Uterus (tissue), 2 donors: ENCODE measurements at regions not wholly inside any gene's neighbourhood (a gene's known extent, or its start where the extent isn't known, plus 50 kb on each side); places are given as distances from the start of the nearest gene placed in this dataset.

Source experiments
- CTCF ChIP-seq, 4 experiments: fragments of 200-600 bp in 2 of 4; fragments of 450-650 bp in 2 of 4; sonication (generic) in 2 of 4; IDR thresholded peaks; one replicate each; pipeline ENCODE4 v1.5.1; 2016 to 2019; ENCODE audit warnings: antibody characterized with exemption in 4 of 4, mild to moderate bottlenecking in 2 of 4, moderate library complexity in 1 of 4
- POLR2A ChIP-seq, 2 donors: fragments of 450-650 bp; IDR thresholded peaks; one replicate each; pipeline ENCODE4 v1.6.1; 2016; ENCODE audit warnings: antibody characterized with exemption in 2 of 2, mild to moderate bottlenecking in 1 of 2, moderate library complexity in 1 of 2

- TF ChIP-seq CTCF (IDR thresholded peaks at IDR 0.05) (no peak), POLR2A (IDR thresholded peaks at IDR 0.05) (no peak)
Observed at GRCh38 chr16:52603015-52603414, 56.1 kb upstream of the TOX3 start.
